ENCODE measurements at regions not wholly inside any gene's neighbourhood (a gene's known extent, or its start where the extent isn't known, plus 50 kb on each side); places are given as distances from the start of the nearest gene placed in this dataset.

DNA sequence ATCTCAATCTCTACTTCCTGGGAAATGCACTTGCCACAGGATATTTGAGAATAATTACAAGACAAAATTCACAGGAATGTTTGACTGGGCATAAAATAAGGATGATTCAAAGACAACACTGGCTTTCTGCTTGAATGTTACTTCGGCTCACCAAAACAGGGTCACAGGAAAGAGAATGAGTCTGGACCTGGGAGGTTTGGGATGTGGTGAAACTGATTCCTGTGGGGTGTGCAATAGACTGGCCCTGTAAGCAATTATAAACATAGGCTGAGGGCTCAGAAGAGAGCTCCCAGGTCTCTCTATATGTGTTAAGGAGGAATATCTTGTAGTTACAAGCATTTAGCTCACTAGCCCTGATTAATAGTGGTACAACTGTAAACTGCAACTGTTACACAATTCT is 613.9 kb upstream of the CELF2 start:
- no peaks in the 10 kb centered on the region for H3K4me1 ChIP-seq
- no peak for ATAC-seq
- H3K27me3 ChIP-seq: no peaks in the 10 kb centered on the region
- no peaks in the 10 kb centered on the region for H3K9me3 ChIP-seq
- H3K4me3 ChIP-seq: no peak overlapping the region
- TF ChIP-seq, protein P1, sequence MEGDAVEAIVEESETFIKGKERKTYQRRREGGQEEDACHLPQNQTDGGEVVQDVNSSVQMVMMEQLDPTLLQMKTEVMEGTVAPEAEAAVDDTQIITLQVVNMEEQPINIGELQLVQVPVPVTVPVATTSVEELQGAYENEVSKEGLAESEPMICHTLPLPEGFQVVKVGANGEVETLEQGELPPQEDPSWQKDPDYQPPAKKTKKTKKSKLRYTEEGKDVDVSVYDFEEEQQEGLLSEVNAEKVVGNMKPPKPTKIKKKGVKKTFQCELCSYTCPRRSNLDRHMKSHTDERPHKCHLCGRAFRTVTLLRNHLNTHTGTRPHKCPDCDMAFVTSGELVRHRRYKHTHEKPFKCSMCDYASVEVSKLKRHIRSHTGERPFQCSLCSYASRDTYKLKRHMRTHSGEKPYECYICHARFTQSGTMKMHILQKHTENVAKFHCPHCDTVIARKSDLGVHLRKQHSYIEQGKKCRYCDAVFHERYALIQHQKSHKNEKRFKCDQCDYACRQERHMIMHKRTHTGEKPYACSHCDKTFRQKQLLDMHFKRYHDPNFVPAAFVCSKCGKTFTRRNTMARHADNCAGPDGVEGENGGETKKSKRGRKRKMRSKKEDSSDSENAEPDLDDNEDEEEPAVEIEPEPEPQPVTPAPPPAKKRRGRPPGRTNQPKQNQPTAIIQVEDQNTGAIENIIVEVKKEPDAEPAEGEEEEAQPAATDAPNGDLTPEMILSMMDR (IDR thresholded peaks at IDR 0.05): no peak
- H3K27ac ChIP-seq: no peak overlapping the region
- DNase-seq: no peak
- no peaks in the 10 kb centered on the region for H3K36me3 ChIP-seq
- intact Hi-C loops (cut with DNase I): no loop called here

GRCh38 chr10:10417671-10418070 is 600.0 kb upstream of the CELF2 start:
- no peak overlapping the region for H3K27ac ChIP-seq
- intact Hi-C loops (cut with DNase I): no loop called here
- peak; percentile 65 for ATAC-seq

DNA sequence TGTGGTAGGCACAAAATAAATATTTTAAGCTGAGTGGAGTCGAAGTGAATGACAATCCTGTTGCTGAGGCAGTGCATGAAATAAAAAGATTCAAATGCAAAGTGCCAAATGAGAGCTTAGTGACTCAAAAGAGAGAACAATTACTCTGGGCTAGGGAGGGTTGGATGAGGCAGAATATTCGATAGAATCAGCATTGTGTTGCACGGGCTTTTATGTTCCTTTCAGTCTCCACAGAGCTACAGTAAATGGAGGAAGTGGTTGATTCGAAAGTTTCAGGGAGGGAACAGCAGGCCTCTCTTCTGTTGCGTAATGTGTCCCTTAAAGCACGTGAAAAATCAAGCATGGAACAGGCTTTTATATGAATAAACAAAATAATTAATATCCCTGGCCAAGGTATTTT is 599.3 kb upstream of the CELF2 start:
- H3K27ac ChIP-seq: no peak overlapping the region
- ATAC-seq (peak; percentile 23), DNase-seq (no peak)
- no peak overlapping the region for H3K4me3 ChIP-seq
- TF ChIP-seq, protein P1 (IDR thresholded peaks at IDR 0.05): no peak
- no peaks in the 10 kb centered on the region for H3K36me3 ChIP-seq
- intact Hi-C loops (cut with DNase I): no loop called here
- no peaks in the 10 kb centered on the region for H3K4me1 ChIP-seq
- no peaks in the 10 kb centered on the region for H3K27me3 ChIP-seq
- H3K9me3 ChIP-seq: no peaks in the 10 kb centered on the region

More at GRCh38 chr10:10417671-10418070, 600.0 kb upstream of the CELF2 start:
- TF ChIP-seq, protein P1 (IDR thresholded peaks at IDR 0.05): no peak
- H3K9me3 ChIP-seq: no peaks in the 10 kb centered on the region
- H3K27me3 ChIP-seq: no peaks in the 10 kb centered on the region
- DNase-seq: no peak
- no peaks in the 10 kb centered on the region for H3K4me1 ChIP-seq
- no peaks in the 10 kb centered on the region for H3K36me3 ChIP-seq
- H3K4me3 ChIP-seq: no peak overlapping the region

DNA sequence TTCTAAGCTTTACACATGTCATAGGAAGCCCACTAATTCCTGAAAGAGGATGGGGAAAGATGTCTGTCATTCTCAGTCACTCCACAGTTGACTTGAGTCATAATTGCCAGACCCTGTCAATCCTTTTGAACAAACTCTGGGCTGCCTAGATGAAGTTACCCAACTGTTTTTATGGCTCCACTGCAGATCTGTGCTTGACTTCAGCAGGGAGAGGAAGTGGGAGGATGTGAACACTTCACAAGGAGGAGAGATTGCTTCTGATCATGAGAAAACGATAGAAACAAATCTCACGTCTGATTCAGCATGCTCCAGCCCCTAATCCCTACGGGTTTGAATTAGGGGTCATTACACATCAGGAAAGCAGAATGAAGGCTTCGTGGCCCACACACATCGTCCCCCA is 596.6 kb upstream of the CELF2 start:
- no peak for DNase-seq
- Histone ChIP-seq H3K4me3 (no peak overlapping the region), H3K27ac (no peak overlapping the region), H3K36me3 (no peaks in the 10 kb centered on the region), H3K27me3 (no peaks in the 10 kb centered on the region), H3K9me3 (no peaks in the 10 kb centered on the region), H3K4me1 (no peaks in the 10 kb centered on the region)
- TF ChIP-seq, protein P1 (IDR thresholded peaks at IDR 0.05): no peak
- no peak for ATAC-seq
- intact Hi-C loops (cut with DNase I): no loop called here

GRCh38 chr10:10431422-10432066 is 586.1 kb upstream of the CELF2 start:
- H3K36me3 ChIP-seq: no peaks in the 10 kb centered on the region
- TF ChIP-seq, protein P1 (IDR thresholded peaks at IDR 0.05): no peak
- no peaks in the 10 kb centered on the region for H3K27me3 ChIP-seq
- H3K4me3 ChIP-seq: no peak overlapping the region
- no peak overlapping the region for H3K27ac ChIP-seq
- intact Hi-C loops (cut with DNase I): no loop called here
- no peaks in the 10 kb centered on the region for H3K4me1 ChIP-seq
- ATAC-seq: no peak
- no peak for DNase-seq
- no peaks in the 10 kb centered on the region for H3K9me3 ChIP-seq
